Vagina (tissue), 2 donors: ENCODE measurements at regions not wholly inside any gene's neighbourhood (a gene's known extent, or its start where the extent isn't known, plus 50 kb on each side); places are given as distances from the start of the nearest gene placed in this dataset.

Experiments used
- DNase-seq, 2 donors: peaks; one replicate each; pipeline ENCODE4 v3.0.0-alpha.2; 2017; ENCODE audit errors: extremely low spot score in 2 of 2
- H3K27ac ChIP-seq: fragments of 200-600 bp; sonication (generic); one replicate; pipeline ENCODE4 v1.5.1; 2019
- H3K27me3 ChIP-seq: fragments of 200-600 bp; sonication (generic); one replicate; pipeline ENCODE4 v1.5.1; 2019
- H3K36me3 ChIP-seq, 2 donors: fragments of 200-600 bp; sonication (generic); one replicate each; pipeline ENCODE4 v1.5.1; 2017 to 2019
- H3K4me1 ChIP-seq: fragments of 200-600 bp; sonication (generic); one replicate; pipeline ENCODE4 v1.5.1; 2019
- H3K4me3 ChIP-seq, 2 donors: fragments of 200-600 bp; sonication (generic); 1 replicate in 1 of 2; 2 replicates in 1 of 2; pipeline ENCODE4 v1.5.1; 2016 to 2019
- H3K9me3 ChIP-seq: fragments of 200-600 bp; sonication (generic); one replicate; pipeline ENCODE4 v1.5.1; 2019
- POLR2A ChIP-seq, 2 donors: fragments of 450-650 bp; IDR thresholded peaks; one replicate each; pipeline ENCODE4 v1.6.1; 2017; ENCODE audit warnings: antibody characterized with exemption in 2 of 2, mild to moderate bottlenecking in 2 of 2, moderate library complexity in 2 of 2
- POLR2AphosphoS5 ChIP-seq, 2 donors: sonication (generic); formaldehyde crosslinking; IDR thresholded peaks; one replicate each; pipeline ENCODE4 v1.9.0; 2017; ENCODE audit warnings: antibody characterized with exemption in 2 of 2, mild to moderate bottlenecking in 2 of 2, low read depth in 1 of 2; ENCODE audit not compliant: insufficient read depth in 1 of 2
- intact Hi-C: fragments of 100-400 bp; cut with DNase I; formaldehyde crosslinking; loops from one replicate; pipeline ENCODE4 v1.15.1; 2023
- TF ChIP-seq, protein P1 (sequence below), 3 experiments: fragments of 450-650 bp in 2 of 3; fragments of 200-600 bp in 1 of 3; sonication (generic) in 1 of 3; IDR thresholded peaks; one replicate each; pipeline ENCODE4 v1.5.1; 2017 to 2019; ENCODE audit warnings: antibody characterized with exemption in 3 of 3, mild to moderate bottlenecking in 2 of 3, moderate library complexity in 2 of 3

- no peak for DNase-seq
- intact Hi-C loops, result no loop called here
- no peaks in the 10 kb centered on the region for H3K9me3 ChIP-seq
These were observed 467.1 kb upstream of the FAR2 start for GRCh38 chr12:28681980-28682379.

DNA sequence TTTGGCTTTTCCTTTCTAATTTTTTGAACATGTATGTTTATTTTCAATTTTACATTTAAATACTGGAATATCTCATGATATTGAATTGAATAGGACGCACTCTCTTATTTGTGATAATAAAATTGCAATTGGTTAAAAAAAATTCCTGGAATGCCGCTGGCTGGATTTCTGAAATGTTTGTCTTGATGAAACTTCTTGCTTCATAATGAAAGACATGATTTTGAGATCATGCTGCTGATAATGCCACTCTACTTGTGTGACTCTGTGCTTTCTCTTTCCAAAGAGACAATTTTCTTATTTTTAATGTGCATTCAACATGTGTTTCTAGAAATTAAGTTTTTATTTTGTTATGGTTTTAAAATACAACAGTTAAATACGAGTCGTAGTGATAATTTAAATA, 465.7 kb upstream of the FAR2 start:
- Histone ChIP-seq H3K36me3 (no peaks in the 10 kb centered on the region), H3K27ac (no peak overlapping the region), H3K9me3 (no peaks in the 10 kb centered on the region), H3K4me1 (no peaks in the 10 kb centered on the region), H3K4me3 (no peak overlapping the region), H3K27me3 (no peaks in the 10 kb centered on the region)
- no peak for DNase-seq
- TF ChIP-seq POLR2AphosphoS5 (IDR thresholded peaks at IDR 0.05; ENCODE audit: insufficient read depth in 1 of 2, low read depth in 1 of 2) (no peak), POLR2A (IDR thresholded peaks at IDR 0.05) (no peak)
- TF ChIP-seq, protein P1, sequence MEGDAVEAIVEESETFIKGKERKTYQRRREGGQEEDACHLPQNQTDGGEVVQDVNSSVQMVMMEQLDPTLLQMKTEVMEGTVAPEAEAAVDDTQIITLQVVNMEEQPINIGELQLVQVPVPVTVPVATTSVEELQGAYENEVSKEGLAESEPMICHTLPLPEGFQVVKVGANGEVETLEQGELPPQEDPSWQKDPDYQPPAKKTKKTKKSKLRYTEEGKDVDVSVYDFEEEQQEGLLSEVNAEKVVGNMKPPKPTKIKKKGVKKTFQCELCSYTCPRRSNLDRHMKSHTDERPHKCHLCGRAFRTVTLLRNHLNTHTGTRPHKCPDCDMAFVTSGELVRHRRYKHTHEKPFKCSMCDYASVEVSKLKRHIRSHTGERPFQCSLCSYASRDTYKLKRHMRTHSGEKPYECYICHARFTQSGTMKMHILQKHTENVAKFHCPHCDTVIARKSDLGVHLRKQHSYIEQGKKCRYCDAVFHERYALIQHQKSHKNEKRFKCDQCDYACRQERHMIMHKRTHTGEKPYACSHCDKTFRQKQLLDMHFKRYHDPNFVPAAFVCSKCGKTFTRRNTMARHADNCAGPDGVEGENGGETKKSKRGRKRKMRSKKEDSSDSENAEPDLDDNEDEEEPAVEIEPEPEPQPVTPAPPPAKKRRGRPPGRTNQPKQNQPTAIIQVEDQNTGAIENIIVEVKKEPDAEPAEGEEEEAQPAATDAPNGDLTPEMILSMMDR (IDR thresholded peaks at IDR 0.05), result no peak
- intact Hi-C loops, result no loop called here

More at GRCh38 chr12:28681980-28682379, 467.1 kb upstream of the FAR2 start:
- Histone ChIP-seq H3K27ac (no peak overlapping the region), H3K4me3 (no peak overlapping the region), H3K4me1 (no peaks in the 10 kb centered on the region), H3K27me3 (no peaks in the 10 kb centered on the region), H3K36me3 (no peaks in the 10 kb centered on the region)
- TF ChIP-seq, protein P1 (IDR thresholded peaks at IDR 0.05), result no peak
- TF ChIP-seq POLR2AphosphoS5 (IDR thresholded peaks at IDR 0.05; ENCODE audit: insufficient read depth in 1 of 2, low read depth in 1 of 2) (no peak), POLR2A (IDR thresholded peaks at IDR 0.05) (no peak)

GRCh38 chr12:28689398-28690175, 459.5 kb upstream of the FAR2 start:
- no peak for DNase-seq
- H3K36me3 ChIP-seq, result no peaks in the 10 kb centered on the region
- intact Hi-C loops, result no loop called here
- no peaks in the 10 kb centered on the region for H3K27me3 ChIP-seq
- no peak for TF ChIP-seq POLR2A (IDR thresholded peaks at IDR 0.05)
- no peak overlapping the region for H3K4me3 ChIP-seq
- H3K27ac ChIP-seq, result no peak overlapping the region
- H3K4me1 ChIP-seq, result no peaks in the 10 kb centered on the region
- no peaks in the 10 kb centered on the region for H3K9me3 ChIP-seq

DNA sequence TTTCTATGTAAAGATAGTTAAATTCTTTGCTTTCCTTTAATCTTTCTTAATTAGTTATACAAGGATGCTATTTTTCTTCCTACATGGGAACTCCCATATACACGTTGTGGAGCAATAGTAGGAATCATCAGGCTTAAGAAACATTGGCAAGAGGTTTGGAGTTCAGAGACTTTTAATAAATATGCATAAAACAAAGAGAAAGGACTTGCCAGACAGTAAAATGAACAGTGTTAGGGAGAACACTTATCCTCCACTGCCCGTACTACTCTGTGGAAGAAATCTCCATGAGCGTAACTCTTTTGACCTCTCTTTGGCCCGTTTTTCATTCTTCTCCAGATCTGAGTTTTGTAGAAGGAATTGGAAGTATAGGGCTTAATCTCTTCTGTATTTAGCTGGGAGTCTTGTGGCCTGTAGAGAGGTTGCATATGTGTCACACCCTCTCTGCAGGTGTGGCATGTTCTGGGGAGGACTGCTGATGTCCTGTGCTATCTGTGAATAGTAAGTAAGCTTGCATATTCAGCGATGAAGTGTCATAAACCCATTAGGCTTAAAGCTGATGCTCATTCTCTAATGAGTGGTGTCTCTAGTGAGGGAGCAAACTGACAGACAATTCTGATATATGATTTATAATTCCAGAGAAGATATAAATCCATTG, 455.4 kb upstream of the FAR2 start:
- intact Hi-C loops, result no loop called here
- Histone ChIP-seq H3K27me3 (no peaks in the 10 kb centered on the region), H3K36me3 (no peaks in the 10 kb centered on the region), H3K4me1 (no peaks in the 10 kb centered on the region), H3K9me3 (no peaks in the 10 kb centered on the region), H3K27ac (no peak overlapping the region), H3K4me3 (no peak overlapping the region)
- TF ChIP-seq, protein P1 (IDR thresholded peaks at IDR 0.05), result no peak
- TF ChIP-seq POLR2AphosphoS5 (IDR thresholded peaks at IDR 0.05; ENCODE audit: insufficient read depth in 1 of 2, low read depth in 1 of 2) (no peak), POLR2A (IDR thresholded peaks at IDR 0.05) (no peak)
- no peak for DNase-seq

GRCh38 chr12:28698553-28698952, 450.5 kb upstream of the FAR2 start:
- H3K27ac ChIP-seq, result no peak overlapping the region
- no peaks in the 10 kb centered on the region for H3K4me1 ChIP-seq
- H3K4me3 ChIP-seq, result no peak overlapping the region
- no peaks in the 10 kb centered on the region for H3K27me3 ChIP-seq
- intact Hi-C loops, result no loop called here
- no peaks in the 10 kb centered on the region for H3K9me3 ChIP-seq
- TF ChIP-seq, protein P1 (IDR thresholded peaks at IDR 0.05), result no peak
- TF ChIP-seq POLR2AphosphoS5 (IDR thresholded peaks at IDR 0.05; ENCODE audit: insufficient read depth in 1 of 2, low read depth in 1 of 2) (no peak), POLR2A (IDR thresholded peaks at IDR 0.05) (no peak)
- no peak for DNase-seq
- H3K36me3 ChIP-seq, result no peaks in the 10 kb centered on the region
